Calu3 (cell line): ENCODE measurements at regions not wholly inside any gene's neighbourhood (a gene's known extent, or its start where the extent isn't known, plus 50 kb on each side); places are given as distances from the start of the nearest gene placed in this dataset.

Source experiments
- BruUV-seq: library from RNA; stranded (reverse); fragments of 400-500 nt; replicated peaks from 2 replicates; lab custom pipeline; 2021; lab: Mats Ljungman, UMichigan
- CTCF ChIA-PET: fragments of 300-600 bp; sonication (Branson Sonifier 250); formaldehyde crosslinking; loops from one replicate; lab custom pipeline; 2022; ENCODE audit warnings: antibody characterized with exemption; lab: Charles Lee
- DNase-seq: peaks from one replicate; pipeline ENCODE4 v3.0.0; 2022
- H3K27ac Mint-ChIP-seq: one replicate; pipeline ENCODE4 v1.8.0; 2022; ENCODE audit warnings: mixed read lengths; ENCODE audit not compliant: unreplicated experiment
- H3K27me3 Mint-ChIP-seq: one replicate; pipeline ENCODE4 v1.8.0; 2022; ENCODE audit warnings: mixed read lengths; ENCODE audit not compliant: unreplicated experiment
- H3K36me3 Mint-ChIP-seq: one replicate; pipeline ENCODE4 v1.8.0; 2022; ENCODE audit warnings: mild to moderate bottlenecking, moderate library complexity, mixed read lengths; ENCODE audit not compliant: insufficient read depth, unreplicated experiment
- H3K4me1 Mint-ChIP-seq: one replicate; pipeline ENCODE4 v1.8.0; 2022; ENCODE audit warnings: mild to moderate bottlenecking, low read depth, mixed read lengths; ENCODE audit not compliant: unreplicated experiment
- H3K4me3 Mint-ChIP-seq: one replicate; pipeline ENCODE4 v1.8.0; 2022; ENCODE audit warnings: mild to moderate bottlenecking, low read depth, moderate library complexity, mixed read lengths; ENCODE audit not compliant: unreplicated experiment
- H3K9me3 Mint-ChIP-seq: one replicate; pipeline ENCODE4 v1.8.0; 2022; ENCODE audit warnings: low read depth, mixed read lengths; ENCODE audit not compliant: unreplicated experiment
- CTCF ChIP-seq: fragments of 200-600 bp; IDR thresholded peaks from one replicate; pipeline ENCODE4 v1.8.0; 2022; ENCODE audit warnings: antibody characterized with exemption; ENCODE audit not compliant: unreplicated experiment
- intact Hi-C: fragments of 100-400 bp; cut with micrococcal nuclease; formaldehyde crosslinking; loops from one replicate; pipeline ENCODE4 v1.10.0; 2022; ENCODE audit not compliant: unreplicated experiment

- no peak for TF ChIP-seq CTCF
- Mint-ChIP-seq H3K36me3 (no peaks in the 10 kb centered on the region), H3K4me3 (no peak overlapping the region), H3K9me3 (no peaks in the 10 kb centered on the region), H3K4me1 (no peaks in the 10 kb centered on the region), H3K27ac (no peak overlapping the region), H3K27me3 (no peaks in the 10 kb centered on the region)
- CTCF ChIA-PET: no interaction called here
- no peak for DNase-seq
- intact Hi-C loops: no loop called here
- no TSS peak for BruUV-seq
Observed at GRCh38 chr21:14833241-14833640, 231.6 kb downstream of the NRIP1 start.

GRCh38 chr21:14830307-14830706, 234.5 kb downstream of the NRIP1 start:
- DNase-seq: no peak
- Mint-ChIP-seq H3K27me3 (no peaks in the 10 kb centered on the region), H3K9me3 (no peaks in the 10 kb centered on the region), H3K27ac (no peak overlapping the region), H3K4me3 (no peak overlapping the region), H3K36me3 (no peaks in the 10 kb centered on the region), H3K4me1 (no peaks in the 10 kb centered on the region)
- intact Hi-C loops: no loop called here
- CTCF ChIA-PET: no interaction called here
- BruUV-seq: no TSS peak
- TF ChIP-seq CTCF: no peak

- no TSS peak for BruUV-seq
- H3K4me3 Mint-ChIP-seq: no peak overlapping the region
- H3K27me3 Mint-ChIP-seq: no peaks in the 10 kb centered on the region
- TF ChIP-seq CTCF: no peak
- H3K4me1 Mint-ChIP-seq: no peaks in the 10 kb centered on the region
- H3K9me3 Mint-ChIP-seq: no peaks in the 10 kb centered on the region
- no peak overlapping the region for H3K27ac Mint-ChIP-seq
- CTCF ChIA-PET: no interaction called here
- H3K36me3 Mint-ChIP-seq: no peaks in the 10 kb centered on the region
- intact Hi-C loops: no loop called here
- DNase-seq: no peak
Observed at GRCh38 chr21:14829685-14830084, 235.1 kb downstream of the NRIP1 start.

- TF ChIP-seq CTCF: no peak
- Mint-ChIP-seq H3K4me1 (no peaks in the 10 kb centered on the region), H3K9me3 (no peaks in the 10 kb centered on the region), H3K27ac (no peak overlapping the region), H3K36me3 (no peaks in the 10 kb centered on the region), H3K4me3 (no peak overlapping the region), H3K27me3 (no peaks in the 10 kb centered on the region)
- intact Hi-C loops: no loop called here
- CTCF ChIA-PET: no interaction called here
- no peak for DNase-seq
- no TSS peak for BruUV-seq
Observed at GRCh38 chr21:14827468-14827867, 237.3 kb downstream of the NRIP1 start.
